Transverse colon (tissue), 4 donors: ENCODE measurements at regions not wholly inside any gene's neighbourhood (a gene's known extent, or its start where the extent isn't known, plus 50 kb on each side); places are given as distances from the start of the nearest gene placed in this dataset.

Source experiments
- DNase-seq: peaks from one replicate; pipeline ENCODE4 v3.0.0-alpha.2; 2019
- H3K27ac ChIP-seq, 4 donors: fragments of 200-600 bp; sonication (generic); 2 replicates each; pipeline ENCODE4 v1.5.1; 2016 to 2018; ENCODE audit warnings: inconsistent platforms in 4 of 4
- H3K27me3 ChIP-seq: fragments of 200-600 bp; sonication (generic); 2 replicates; pipeline ENCODE4 v1.5.1; 2017; ENCODE audit warnings: inconsistent platforms
- H3K36me3 ChIP-seq, 4 donors: fragments of 200-600 bp; sonication (generic); 2 replicates each; pipeline ENCODE4 v1.5.1; 2017 to 2019; ENCODE audit warnings: inconsistent platforms in 4 of 4
- H3K4me1 ChIP-seq, 4 donors: fragments of 200-600 bp; sonication (generic); 2 replicates each; pipeline ENCODE4 v1.5.1; 2017 to 2020; ENCODE audit warnings: inconsistent platforms in 4 of 4
- H3K4me3 ChIP-seq, 4 donors: fragments of 200-600 bp; sonication (generic); 1 replicate in 1 of 4; 2 replicates in 3 of 4; pipeline versions ENCODE4 v1.5.1 to v1.6.1; 2017 to 2019; ENCODE audit warnings: inconsistent platforms in 4 of 4
- H3K9me3 ChIP-seq, 2 donors: fragments of 200-600 bp; sonication (generic); 2 replicates each; pipeline ENCODE4 v1.5.1; 2017 to 2019; ENCODE audit warnings: inconsistent platforms in 2 of 2
- CTCF ChIP-seq, 5 experiments: fragments of 200-600 bp in 3 of 5; fragments of 450-650 bp in 2 of 5; sonication (generic) in 3 of 5; IDR thresholded peaks; 1 replicate in 2 of 5; 2 replicates in 3 of 5; pipeline ENCODE4 v1.5.1; 2016 to 2017; ENCODE audit warnings: antibody characterized with exemption in 5 of 5, inconsistent platforms in 3 of 5, mild to moderate bottlenecking in 2 of 5, moderate library complexity in 1 of 5
- EP300 ChIP-seq: sonication (generic); formaldehyde crosslinking; IDR thresholded peaks from one replicate; pipeline ENCODE4 v1.6.1; 2017; ENCODE audit warnings: antibody characterized with exemption, low read depth
- POLR2A ChIP-seq: fragments of 450-650 bp; IDR thresholded peaks from one replicate; pipeline ENCODE4 v1.6.1; 2016; ENCODE audit warnings: antibody characterized with exemption, mild to moderate bottlenecking, moderate library complexity
- POLR2AphosphoS5 ChIP-seq, 3 donors: sonication (generic); formaldehyde crosslinking; IDR thresholded peaks; one replicate each; pipeline ENCODE4 v1.6.1; 2016; ENCODE audit warnings: antibody characterized with exemption in 3 of 3
- WGBS, 2 donors: methylation state at CpG; one replicate each; pipeline ENCODE4 v1.1.5; 2018; ENCODE audit warnings: low coverage in 1 of 2; 5-methylcytosine and 5-hydroxymethylcytosine counted together
- in situ Hi-C, 4 donors: fragments of 200-750 bp; cut with MboI; loops; one replicate each; pipeline versions ENCODE4 v1.15.0 to v1.15.1; 2017; ENCODE audit warnings: low sequenced_read_pairs in 3 of 4, low pct_ligation_motif_present in 1 of 4, low pct_unique_long_range_greater_than_20kb in 1 of 4
- intact Hi-C: fragments of 100-400 bp; cut with DNase I; formaldehyde crosslinking; loops from one replicate; pipeline ENCODE4 v1.15.1; 2023; ENCODE audit warnings: low total_unique reads

GRCh38 chr20:12955611-12956010 is 53.2 kb upstream of the SPTLC3 start:
- intact Hi-C loops: loop anchor here (2.0 kb wide), 1 partner anchor 43 kb away; no protein-coding TSS in a partner anchor

GRCh38 chr20:12956303-12956702 is 52.5 kb upstream of the SPTLC3 start:
- H3K9me3 ChIP-seq: no peaks in the 10 kb centered on the region
- H3K4me3 ChIP-seq: no peak overlapping the region
- no peak overlapping the region for H3K27ac ChIP-seq
- H3K27me3 ChIP-seq: no peaks in the 10 kb centered on the region
- TF ChIP-seq CTCF (IDR thresholded peaks at IDR 0.05): no peak
- no peak for TF ChIP-seq POLR2AphosphoS5 (IDR thresholded peaks at IDR 0.05)
- no peak for TF ChIP-seq EP300
- TF ChIP-seq POLR2A: no peak
- intact Hi-C loops: no loop called here
- H3K4me1 ChIP-seq: no peaks in the 10 kb centered on the region
- H3K36me3 ChIP-seq: no peaks in the 10 kb centered on the region
- in situ Hi-C loops: no loop called here
- no peak for DNase-seq

More at GRCh38 chr20:12955611-12956010, 53.2 kb upstream of the SPTLC3 start:
- no peak for DNase-seq
- in situ Hi-C loops: no loop called here
- no peaks in the 10 kb centered on the region for H3K27me3 ChIP-seq
- TF ChIP-seq POLR2AphosphoS5 (IDR thresholded peaks at IDR 0.05) (no peak), EP300 (no peak), CTCF (IDR thresholded peaks at IDR 0.05) (no peak), POLR2A (no peak)
- WGBS, 2 donors: 72 to 90% methylated on average over 3 of the region's 3 CpGs
- no peaks in the 10 kb centered on the region for H3K4me1 ChIP-seq
- no peak overlapping the region for H3K4me3 ChIP-seq
- H3K9me3 ChIP-seq: no peaks in the 10 kb centered on the region
- no peaks in the 10 kb centered on the region for H3K36me3 ChIP-seq
- H3K27ac ChIP-seq: no peak overlapping the region

GRCh38 chr20:12957968-12958367 is 50.8 kb upstream of the SPTLC3 start:
- Histone ChIP-seq H3K27me3 (no peaks in the 10 kb centered on the region), H3K27ac (no peak overlapping the region), H3K4me1 (peaks cover 0 to 5% (median 4%) of the 10 kb centered on the region in 4 donors), H3K4me3 (no peak overlapping the region), H3K36me3 (no peaks in the 10 kb centered on the region), H3K9me3 (no peaks in the 10 kb centered on the region)
- intact Hi-C loops: no loop called here
- in situ Hi-C loops: no loop called here
- 52 to 54% methylated on average over 2 of the region's 2 CpGs for WGBS, 2 donors
- no peak for DNase-seq
- TF ChIP-seq EP300 (no peak), CTCF (IDR thresholded peaks at IDR 0.05) (no peak)
